NT2/D1 (cell line): ENCODE measurements at regions not wholly inside any gene's neighbourhood (a gene's known extent, or its start where the extent isn't known, plus 50 kb on each side); places are given as distances from the start of the nearest gene placed in this dataset.
"Not testable (repeated sequence)": the region's sequence is repeated elsewhere in the genome, so short reads cannot be mapped to it uniquely, and the experiment has no call there.

Experiments used
- DNase-seq: peaks from one replicate; pipeline ENCODE4 v3.0.0-alpha.2; 2011; ENCODE audit warnings: low read depth, low spot score
- H3K27me3 ChIP-seq: 2 replicates; pipeline ENCODE4 v1.6.0; 2011; ENCODE audit warnings: mild to moderate bottlenecking; ENCODE audit not compliant: insufficient read length, insufficient read depth
- H3K36me3 ChIP-seq: 2 replicates; pipeline ENCODE4 v1.6.1; 2011; ENCODE audit warnings: mild to moderate bottlenecking, low read length, mixed read lengths; ENCODE audit not compliant: insufficient read depth, insufficient read length
- H3K4me1 ChIP-seq: 2 replicates; pipeline ENCODE4 v1.5.1; 2011; ENCODE audit not compliant: insufficient read depth, insufficient read length
- H3K4me3 ChIP-seq: 2 replicates; pipeline ENCODE4 v1.5.1; 2011; ENCODE audit warnings: low read depth; ENCODE audit not compliant: insufficient read length
- H3K9ac ChIP-seq: 2 replicates; pipeline ENCODE4 v1.6.0; 2011; ENCODE audit warnings: low read depth; ENCODE audit not compliant: insufficient read length
- H3K9me3 ChIP-seq: 2 replicates; pipeline ENCODE4 v1.5.1; 2011; ENCODE audit warnings: mild to moderate bottlenecking, low read length; ENCODE audit not compliant: insufficient read depth

GRCh38 chr20:26091921-26092320, 395.3 kb upstream of the ZNF337 start:
- H3K36me3 ChIP-seq, H3K27me3 ChIP-seq, H3K4me3 ChIP-seq, H3K4me1 ChIP-seq, H3K9ac ChIP-seq, H3K9me3 ChIP-seq, DNase-seq: not testable (repeated sequence)

GRCh38 chr20:26086195-26086594, 389.5 kb upstream of the ZNF337 start:
- H3K4me3 ChIP-seq, H3K9me3 ChIP-seq, H3K4me1 ChIP-seq, H3K9ac ChIP-seq, H3K27me3 ChIP-seq, H3K36me3 ChIP-seq, DNase-seq: not testable (repeated sequence)

- DNase-seq, H3K36me3 ChIP-seq, H3K9me3 ChIP-seq, H3K9ac ChIP-seq, H3K27me3 ChIP-seq, H3K4me1 ChIP-seq, H3K4me3 ChIP-seq: not testable (repeated sequence)
Observed at GRCh38 chr20:26073972-26074371, 377.3 kb upstream of the ZNF337 start.

DNA sequence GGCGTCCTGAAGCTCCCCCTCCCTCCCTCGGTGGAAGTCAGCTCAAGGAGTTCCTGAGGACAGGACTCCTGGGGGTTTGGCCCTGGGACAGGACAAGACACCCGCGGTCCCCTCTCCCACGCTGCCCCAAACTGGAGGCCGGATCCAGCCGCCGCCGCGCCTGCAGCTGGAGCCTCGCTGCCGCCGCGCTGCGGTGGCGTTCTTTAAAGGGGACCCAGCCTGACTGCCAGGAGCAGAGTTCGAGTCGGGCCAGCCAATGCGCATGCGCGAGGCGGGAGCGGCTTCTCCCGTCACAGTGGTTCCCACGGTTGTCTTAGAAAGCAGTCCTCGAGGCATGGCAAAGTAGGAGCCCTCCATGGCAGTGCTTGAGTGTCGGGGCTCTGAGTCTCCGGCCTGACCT, 362.7 kb upstream of the ZNF337 start:
- H3K36me3 ChIP-seq, DNase-seq: not testable (repeated sequence)

DNA sequence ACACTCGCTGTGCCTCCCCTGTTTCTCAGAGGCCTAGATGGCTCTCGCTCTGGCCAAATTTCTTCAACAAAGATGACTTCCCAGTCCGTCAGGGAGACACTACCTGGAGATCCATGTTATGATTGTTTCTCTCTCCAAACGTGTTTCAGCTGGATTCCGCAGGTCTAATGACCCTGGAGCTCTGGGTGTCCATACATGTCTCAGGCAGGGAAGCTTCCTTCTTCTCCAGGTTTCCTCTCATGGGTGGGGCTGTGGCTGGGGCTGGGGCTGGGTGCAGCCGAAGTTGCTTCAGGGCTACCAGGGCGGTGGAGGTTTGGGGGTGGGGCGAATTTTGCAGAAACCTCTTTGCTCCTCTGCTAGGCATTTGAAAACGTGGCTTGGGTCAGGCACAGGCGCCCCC, 361.8 kb upstream of the ZNF337 start:
- not testable (repeated sequence) for H3K36me3 ChIP-seq, DNase-seq, H3K4me3 ChIP-seq, H3K27me3 ChIP-seq, H3K4me1 ChIP-seq, H3K9me3 ChIP-seq, H3K9ac ChIP-seq

More for the DNA sequence above, 362.7 kb upstream of the ZNF337 start:
- not testable (repeated sequence) for H3K4me3 ChIP-seq, H3K27me3 ChIP-seq, H3K9me3 ChIP-seq, H3K4me1 ChIP-seq, H3K9ac ChIP-seq

DNA sequence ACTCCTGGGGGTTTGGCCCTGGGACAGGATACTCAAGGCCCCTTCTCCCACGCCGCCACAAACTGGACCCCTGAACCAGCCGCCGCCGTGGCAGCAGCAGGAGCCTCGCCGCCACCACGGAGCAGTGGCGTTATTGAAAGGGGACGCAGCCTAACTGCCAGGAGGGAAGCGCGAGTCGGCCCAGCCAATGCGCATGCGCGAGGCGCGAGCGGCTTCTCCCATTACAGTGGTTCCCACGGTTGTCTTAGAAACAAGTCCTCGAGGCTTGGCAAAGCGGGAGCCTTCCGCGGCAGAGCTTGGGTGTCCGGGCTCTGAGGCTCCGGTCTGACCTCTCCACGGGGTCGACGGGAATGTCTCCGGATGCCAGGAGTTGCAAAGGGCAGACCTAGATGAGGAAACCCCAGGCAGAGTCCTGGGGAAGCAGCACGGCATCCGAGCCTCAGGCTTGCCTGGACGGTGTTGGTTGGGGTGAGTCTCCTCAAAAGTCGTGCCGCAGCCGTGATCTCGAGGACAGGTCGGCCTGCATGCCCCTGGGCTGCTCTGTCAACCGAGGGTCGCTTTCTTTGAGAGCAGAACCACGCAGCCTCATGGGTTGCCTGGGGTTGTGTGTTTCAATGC, 360.6 kb upstream of the ZNF337 start:
- H3K4me3 ChIP-seq, H3K4me1 ChIP-seq, DNase-seq, H3K27me3 ChIP-seq, H3K9ac ChIP-seq, H3K9me3 ChIP-seq, H3K36me3 ChIP-seq: not testable (repeated sequence)

GRCh38 chr20:26025792-26026191, 329.1 kb upstream of the ZNF337 start:
- H3K4me3 ChIP-seq, H3K36me3 ChIP-seq, H3K9me3 ChIP-seq, DNase-seq, H3K27me3 ChIP-seq, H3K9ac ChIP-seq, H3K4me1 ChIP-seq: not testable (repeated sequence)

- not testable (repeated sequence) for H3K36me3 ChIP-seq, H3K4me3 ChIP-seq, H3K9me3 ChIP-seq, H3K27me3 ChIP-seq, DNase-seq, H3K4me1 ChIP-seq, H3K9ac ChIP-seq
Observed at GRCh38 chr20:26010942-26011276, 314.3 kb upstream of the ZNF337 start.

DNA sequence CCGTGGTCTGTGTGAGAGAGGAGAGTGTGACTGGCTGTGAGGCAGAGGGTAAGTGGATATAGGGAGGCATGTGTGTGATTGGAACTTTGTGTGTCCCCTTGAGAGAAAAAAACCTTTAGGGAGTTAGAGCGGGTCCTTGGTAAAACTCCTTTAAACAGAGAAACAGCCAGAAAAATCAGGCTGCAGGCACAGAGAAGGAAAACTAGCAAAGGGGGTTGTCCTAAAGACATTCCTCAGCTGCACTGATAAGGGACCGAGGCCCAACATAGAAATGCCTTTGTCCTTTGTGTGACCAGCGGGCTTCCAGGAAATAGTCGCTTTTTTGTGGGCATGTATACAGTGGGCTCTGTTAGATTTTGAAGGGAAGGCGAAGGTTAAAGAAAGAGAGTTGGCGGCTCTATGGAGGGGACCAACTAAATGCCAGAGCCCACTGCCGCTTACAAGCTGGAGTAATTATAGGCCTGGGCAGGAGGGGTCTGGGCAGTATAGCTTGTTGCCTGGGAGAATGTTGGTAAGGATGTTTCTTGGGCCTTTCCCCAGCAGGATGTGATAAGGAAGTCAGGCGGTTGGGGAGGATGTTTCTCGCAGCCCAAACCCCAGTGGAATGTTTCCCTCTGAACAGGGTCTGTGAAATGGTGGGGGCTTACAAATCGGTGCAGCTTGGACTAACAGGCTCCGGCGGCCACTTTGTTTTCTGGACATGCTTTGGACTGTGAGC, 313.7 kb upstream of the ZNF337 start:
- not testable (repeated sequence) for H3K4me3 ChIP-seq, DNase-seq, H3K9ac ChIP-seq

GRCh38 chr20:26009402-26010223, 313.0 kb upstream of the ZNF337 start:
- H3K9me3 ChIP-seq, H3K4me1 ChIP-seq, H3K9ac ChIP-seq, H3K27me3 ChIP-seq, H3K4me3 ChIP-seq, H3K36me3 ChIP-seq: not testable (repeated sequence)
- peak; percentile 44 for DNase-seq

More for the DNA sequence above, 313.7 kb upstream of the ZNF337 start:
- not testable (repeated sequence) for H3K27me3 ChIP-seq, H3K36me3 ChIP-seq, H3K9me3 ChIP-seq, H3K4me1 ChIP-seq

GRCh38 chr20:26008026-26008425, 311.4 kb upstream of the ZNF337 start:
- not testable (repeated sequence) for H3K36me3 ChIP-seq, H3K9me3 ChIP-seq, H3K27me3 ChIP-seq, DNase-seq, H3K9ac ChIP-seq, H3K4me3 ChIP-seq, H3K4me1 ChIP-seq

DNA sequence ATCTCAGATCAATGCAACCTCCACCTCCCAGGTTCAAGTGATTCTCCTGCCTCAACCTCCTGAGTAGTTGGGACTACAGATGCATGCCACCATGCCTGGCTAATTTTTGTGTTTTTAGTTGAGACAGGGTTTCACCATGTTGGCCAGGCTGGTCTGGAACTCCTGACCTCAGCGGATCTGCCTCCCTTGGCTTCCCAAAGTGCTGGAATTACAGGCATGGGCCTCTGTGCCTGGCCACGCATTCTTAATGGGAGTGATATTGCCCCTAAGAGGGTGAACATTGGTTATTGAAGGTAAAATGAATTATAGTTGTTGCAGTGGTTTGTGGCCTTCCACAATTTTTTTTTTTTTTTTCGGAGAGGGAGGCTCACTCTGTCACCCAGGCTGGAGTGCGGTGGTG, 309.5 kb upstream of the ZNF337 start:
- not testable (repeated sequence) for H3K27me3 ChIP-seq, DNase-seq, H3K9me3 ChIP-seq, H3K4me3 ChIP-seq, H3K9ac ChIP-seq, H3K36me3 ChIP-seq, H3K4me1 ChIP-seq
